Transverse colon (tissue), 4 donors: ENCODE measurements at regions not wholly inside any gene's neighbourhood (a gene's known extent, or its start where the extent isn't known, plus 50 kb on each side); places are given as distances from the start of the nearest gene placed in this dataset.

Experiments
- DNase-seq: peaks from one replicate; pipeline ENCODE4 v3.0.0-alpha.2; 2019
- H3K27ac ChIP-seq, 4 donors: fragments of 200-600 bp; sonication (generic); 2 replicates each; pipeline ENCODE4 v1.5.1; 2016 to 2018; ENCODE audit warnings: inconsistent platforms in 4 of 4
- H3K27me3 ChIP-seq: fragments of 200-600 bp; sonication (generic); 2 replicates; pipeline ENCODE4 v1.5.1; 2017; ENCODE audit warnings: inconsistent platforms
- H3K36me3 ChIP-seq, 4 donors: fragments of 200-600 bp; sonication (generic); 2 replicates each; pipeline ENCODE4 v1.5.1; 2017 to 2019; ENCODE audit warnings: inconsistent platforms in 4 of 4
- H3K4me1 ChIP-seq, 4 donors: fragments of 200-600 bp; sonication (generic); 2 replicates each; pipeline ENCODE4 v1.5.1; 2017 to 2020; ENCODE audit warnings: inconsistent platforms in 4 of 4
- H3K4me3 ChIP-seq, 4 donors: fragments of 200-600 bp; sonication (generic); 1 replicate in 1 of 4; 2 replicates in 3 of 4; pipeline versions ENCODE4 v1.5.1 to v1.6.1; 2017 to 2019; ENCODE audit warnings: inconsistent platforms in 4 of 4
- H3K9me3 ChIP-seq, 2 donors: fragments of 200-600 bp; sonication (generic); 2 replicates each; pipeline ENCODE4 v1.5.1; 2017 to 2019; ENCODE audit warnings: inconsistent platforms in 2 of 2
- EP300 ChIP-seq: sonication (generic); formaldehyde crosslinking; IDR thresholded peaks from one replicate; pipeline ENCODE4 v1.6.1; 2017; ENCODE audit warnings: antibody characterized with exemption, low read depth
- POLR2A ChIP-seq: fragments of 450-650 bp; IDR thresholded peaks from one replicate; pipeline ENCODE4 v1.6.1; 2016; ENCODE audit warnings: antibody characterized with exemption, mild to moderate bottlenecking, moderate library complexity
- POLR2AphosphoS5 ChIP-seq, 3 donors: sonication (generic); formaldehyde crosslinking; IDR thresholded peaks; one replicate each; pipeline ENCODE4 v1.6.1; 2016; ENCODE audit warnings: antibody characterized with exemption in 3 of 3
- WGBS, 2 donors: methylation state at CpG; one replicate each; pipeline ENCODE4 v1.1.5; 2018; ENCODE audit warnings: low coverage in 1 of 2; 5-methylcytosine and 5-hydroxymethylcytosine counted together
- in situ Hi-C, 4 donors: fragments of 200-750 bp; cut with MboI; loops; one replicate each; pipeline versions ENCODE4 v1.15.0 to v1.15.1; 2017; ENCODE audit warnings: low sequenced_read_pairs in 3 of 4, low pct_ligation_motif_present in 1 of 4, low pct_unique_long_range_greater_than_20kb in 1 of 4
- intact Hi-C: fragments of 100-400 bp; cut with DNase I; formaldehyde crosslinking; loops from one replicate; pipeline ENCODE4 v1.15.1; 2023; ENCODE audit warnings: low total_unique reads
- small RNA-seq, 4 donors: library from RNA; depleted of rRNA; stranded (forward); fragments of <200 nt; gene quantifications; one replicate each; pipeline ENCODE3, GENCODE V24; 2016
- TF ChIP-seq, protein P1 (sequence below), 5 experiments: fragments of 200-600 bp in 3 of 5; fragments of 450-650 bp in 2 of 5; sonication (generic) in 3 of 5; IDR thresholded peaks; 1 replicate in 2 of 5; 2 replicates in 3 of 5; pipeline ENCODE4 v1.5.1; 2016 to 2017; ENCODE audit warnings: antibody characterized with exemption in 5 of 5, inconsistent platforms in 3 of 5, mild to moderate bottlenecking in 2 of 5, moderate library complexity in 1 of 5

DNA sequence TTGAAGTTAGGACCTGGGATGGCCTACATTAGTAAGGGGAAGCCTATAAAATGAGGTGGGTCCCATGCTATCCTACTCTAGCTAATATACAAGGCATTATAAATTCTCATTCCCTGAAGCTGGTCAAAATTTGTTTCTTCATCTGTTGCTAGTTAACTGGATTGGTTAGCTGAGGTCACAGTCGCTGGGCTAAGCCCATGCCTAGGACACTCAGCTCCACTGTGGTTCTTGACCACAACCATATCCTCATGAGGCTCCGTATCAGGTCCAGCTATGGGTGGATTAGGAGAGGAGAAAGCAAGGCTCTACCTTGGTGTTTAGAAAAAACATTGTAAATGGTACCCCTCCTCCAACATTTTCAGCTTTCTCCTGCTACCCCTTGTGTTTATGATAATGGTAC is 52.8 kb upstream of the RAI14 start:
- no peaks in the 10 kb centered on the region for H3K9me3 ChIP-seq
- WGBS, 2 donors, result 86% methylated on average over 2 of the region's 2 CpGs; no CpG with 5 or more reads in 1 of the 2 donors
- peaks cover 2 to 4% (median 3%) of the 10 kb centered on the region in 4 donors for H3K4me1 ChIP-seq
- TF ChIP-seq, protein P1, sequence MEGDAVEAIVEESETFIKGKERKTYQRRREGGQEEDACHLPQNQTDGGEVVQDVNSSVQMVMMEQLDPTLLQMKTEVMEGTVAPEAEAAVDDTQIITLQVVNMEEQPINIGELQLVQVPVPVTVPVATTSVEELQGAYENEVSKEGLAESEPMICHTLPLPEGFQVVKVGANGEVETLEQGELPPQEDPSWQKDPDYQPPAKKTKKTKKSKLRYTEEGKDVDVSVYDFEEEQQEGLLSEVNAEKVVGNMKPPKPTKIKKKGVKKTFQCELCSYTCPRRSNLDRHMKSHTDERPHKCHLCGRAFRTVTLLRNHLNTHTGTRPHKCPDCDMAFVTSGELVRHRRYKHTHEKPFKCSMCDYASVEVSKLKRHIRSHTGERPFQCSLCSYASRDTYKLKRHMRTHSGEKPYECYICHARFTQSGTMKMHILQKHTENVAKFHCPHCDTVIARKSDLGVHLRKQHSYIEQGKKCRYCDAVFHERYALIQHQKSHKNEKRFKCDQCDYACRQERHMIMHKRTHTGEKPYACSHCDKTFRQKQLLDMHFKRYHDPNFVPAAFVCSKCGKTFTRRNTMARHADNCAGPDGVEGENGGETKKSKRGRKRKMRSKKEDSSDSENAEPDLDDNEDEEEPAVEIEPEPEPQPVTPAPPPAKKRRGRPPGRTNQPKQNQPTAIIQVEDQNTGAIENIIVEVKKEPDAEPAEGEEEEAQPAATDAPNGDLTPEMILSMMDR (IDR thresholded peaks at IDR 0.05), result no peak
- TF ChIP-seq EP300, result no peak
- TF ChIP-seq POLR2A, result no peak
- no peak for TF ChIP-seq POLR2AphosphoS5 (IDR thresholded peaks at IDR 0.05)
- in situ Hi-C loops (no loop called here), intact Hi-C loops (no loop called here)
- H3K36me3 ChIP-seq, result no peaks in the 10 kb centered on the region
- H3K4me3 ChIP-seq, result no peak overlapping the region
- H3K27me3 ChIP-seq, result no peaks in the 10 kb centered on the region
- DNase-seq, result no peak
- no peak overlapping the region for H3K27ac ChIP-seq

DNA sequence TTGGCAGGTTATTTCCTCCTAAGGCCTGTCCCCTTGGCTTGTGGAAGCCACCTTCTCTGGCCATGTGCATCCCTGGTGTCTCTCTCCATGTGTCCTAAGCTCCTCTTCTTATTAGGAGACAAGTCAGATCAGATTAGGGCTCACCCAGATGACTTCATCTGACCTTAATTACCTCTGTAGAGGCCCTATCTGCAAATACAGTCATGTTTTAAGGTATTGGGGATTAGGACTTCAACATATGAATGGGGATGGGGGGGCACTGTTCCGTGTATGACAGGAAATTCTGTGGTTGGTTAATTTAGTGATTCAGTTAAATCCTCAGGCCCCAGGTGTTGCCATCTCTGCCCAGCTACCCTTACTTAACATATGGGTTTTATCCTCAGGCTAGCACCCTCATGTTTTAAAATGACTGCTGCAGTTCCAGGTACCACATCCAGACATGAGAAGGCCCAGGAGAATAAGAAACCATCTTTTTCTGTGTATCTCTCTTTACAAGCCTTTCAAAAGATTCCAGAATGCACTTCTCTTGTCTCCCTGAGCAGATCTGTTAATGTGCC is 51.9 kb upstream of the RAI14 start:
- H3K36me3 ChIP-seq, result no peaks in the 10 kb centered on the region
- no peak overlapping the region for H3K4me3 ChIP-seq
- no peak for TF ChIP-seq POLR2AphosphoS5 (IDR thresholded peaks at IDR 0.05)
- TF ChIP-seq, protein P1 (IDR thresholded peaks at IDR 0.05), result no peak
- TF ChIP-seq POLR2A, result no peak
- peaks cover 10 to 11% (median 10%) of the 10 kb centered on the region in 4 donors for H3K4me1 ChIP-seq
- H3K9me3 ChIP-seq, result no peaks in the 10 kb centered on the region
- in situ Hi-C loops, result no loop called here
- 45% methylated on average over 1 of the region's 1 CpG; no CpG with 5 or more reads in 1 of the 2 donors for WGBS, 2 donors
- no peak overlapping the region for H3K27ac ChIP-seq
- intact Hi-C loops, result no loop called here
- H3K27me3 ChIP-seq, result no peaks in the 10 kb centered on the region
- DNase-seq, result no peak

- no peaks in the 10 kb centered on the region for H3K27me3 ChIP-seq
- H3K4me1 ChIP-seq, result peaks cover 10 to 17% (median 14%) of the 10 kb centered on the region in 4 donors
- H3K9me3 ChIP-seq, result no peaks in the 10 kb centered on the region
- H3K27ac ChIP-seq, result no peak overlapping the region
- 79 to 89% methylated on average over 2 to 4 of the region's 4 CpGs for WGBS, 2 donors
- TF ChIP-seq, protein P1 (IDR thresholded peaks at IDR 0.05), result no peak
- TF ChIP-seq POLR2AphosphoS5 (IDR thresholded peaks at IDR 0.05) (no peak), POLR2A (no peak), EP300 (no peak)
- intact Hi-C loops, result no loop called here
- in situ Hi-C loops, result no loop called here
- no peak for DNase-seq
- H3K36me3 ChIP-seq, result no peaks in the 10 kb centered on the region
- no peak overlapping the region for H3K4me3 ChIP-seq
Measured at GRCh38 chr5:34606101-34606500, 50.0 kb upstream of the RAI14 start.

Small RNA genes in the stretch of these regions (small RNA-seq; reads per million reads assigned to genes)
- 0 reads per million in 4 donors for gene AC139792.3
